GM12878 (cell line): ENCODE measurements at regions not wholly inside any gene's neighbourhood (a gene's known extent, or its start where the extent isn't known, plus 50 kb on each side); places are given as distances from the start of the nearest gene placed in this dataset.
A peak's percentile ranks its signal among the peaks of the same experiment; 100 is the strongest.

ENCODE experiments used
- ATAC-seq: fragments of 200-7000 bp; cut with Tn5 transposase; 3 replicates; pipeline ENCODE4 v1.9.1; 2020; ENCODE audit warnings: mild to moderate bottlenecking, moderate library complexity
- BruUV-seq: library from RNA; stranded (reverse); fragments of 400-500 nt; replicated peaks from 2 replicates; lab custom pipeline; 2021; lab: Mats Ljungman, UMichigan
- CTCF ChIA-PET: fragments of 300-600 bp; sonication (Branson Sonifier 250); formaldehyde crosslinking; extraction: SDS; loops from one replicate; lab custom pipeline; 2021; ENCODE audit warnings: inconsistent platforms; lab: Yijun Ruan, JAX
- POLR2A ChIA-PET: fragments of 350-600 bp; formaldehyde crosslinking; extraction: SDS; loops from one replicate; lab custom pipeline; 2021; ENCODE audit warnings: inconsistent platforms; lab: Charles Lee
- RAD21 ChIA-PET: fragments of 300-600 bp; sonication (Branson Sonifier 250); formaldehyde crosslinking; loops from one replicate; lab custom pipeline; 2023; ENCODE audit warnings: antibody characterized with exemption; ENCODE audit not compliant: unreplicated experiment; lab: Charles Lee
- SMC1A ChIA-PET: fragments of 300-600 bp; sonication (Branson Sonifier 250); formaldehyde crosslinking; loops from one replicate; lab custom pipeline; 2023; ENCODE audit not compliant: unreplicated experiment, uncharacterized antibody; lab: Charles Lee
- DNase-seq: peaks from one replicate; pipeline ENCODE4 v3.0.0-alpha.2; 2011; ENCODE audit warnings: low read depth, low spot score
- FAIRE-seq: peaks from 3 replicates; lab custom pipeline; 2011; peaks lifted over from hg19 to GRCh38; lab: Jason Lieb, UNC
- H2AFZ ChIP-seq: 2 replicates; pipeline ENCODE4 v1.6.0; 2011; ENCODE audit warnings: low read depth, low read length, control low read depth; ENCODE audit not compliant: control insufficient read depth
- H3K27ac ChIP-seq: 2 replicates; pipeline ENCODE4 v1.5.1; 2011; ENCODE audit warnings: control low read depth; ENCODE audit not compliant: control insufficient read depth, insufficient read depth
- H3K27me3 ChIP-seq, 2 experiments: replicated peaks in 1 of 2; 2 replicates each; pipeline versions ENCODE4 v1.6.0 to v1.6.1; 2011; ENCODE audit warnings: low read length in 1 of 2; ENCODE audit not compliant: control insufficient read depth in 2 of 2, insufficient read depth in 2 of 2
- H3K36me3 ChIP-seq, 2 experiments: 2 replicates each; pipeline ENCODE4 v1.5.1; 2011; ENCODE audit warnings: low read length in 1 of 2; ENCODE audit not compliant: control insufficient read depth in 2 of 2, insufficient read depth in 2 of 2
- H3K4me1 ChIP-seq: 2 replicates; pipeline ENCODE4 v1.6.1; 2011; ENCODE audit warnings: mild to moderate bottlenecking, low read length, moderate library complexity, mixed read lengths; ENCODE audit not compliant: control insufficient read depth, insufficient read depth
- H3K4me2 ChIP-seq: 2 replicates; pipeline ENCODE4 v1.6.0; 2011; ENCODE audit warnings: control low read depth; ENCODE audit not compliant: control insufficient read depth, insufficient read depth
- H3K4me3 ChIP-seq: fragments of 200-600 bp; sonication (generic); 2 replicates; pipeline ENCODE4 v1.5.1; 2016
- H3K79me2 ChIP-seq: 2 replicates; pipeline ENCODE4 v1.6.0; 2011; ENCODE audit warnings: low read length; ENCODE audit not compliant: control insufficient read depth, insufficient read depth
- H3K9ac ChIP-seq: 2 replicates; pipeline ENCODE4 v1.8.0; 2011; ENCODE audit warnings: low read length, control low read depth, mixed read lengths; ENCODE audit not compliant: control insufficient read depth, insufficient read depth
- H3K9me3 ChIP-seq: replicated peaks from 3 replicates; pipeline ENCODE4 v1.5.1; 2011; ENCODE audit warnings: mild to moderate bottlenecking, low read length; ENCODE audit not compliant: control insufficient read depth, insufficient read depth
- H4K20me1 ChIP-seq: 2 replicates; pipeline ENCODE4 v1.6.0; 2011; ENCODE audit not compliant: control insufficient read depth, insufficient read depth
- ATF2 ChIP-seq: IDR thresholded peaks from 2 replicates; pipeline ENCODE4 v1.6.1; 2012; ENCODE audit warnings: low read length, inconsistent platforms
- BCL11A ChIP-seq: IDR thresholded peaks from 2 replicates; pipeline ENCODE4 v1.6.1; 2011; ENCODE audit warnings: low read depth, low read length
- DPF2 ChIP-seq: fragments of 450-650 bp; IDR thresholded peaks from 2 replicates; pipeline ENCODE4 v1.6.1; 2017; ENCODE audit warnings: mild to moderate bottlenecking
- EED ChIP-seq: sonication (generic); IDR thresholded peaks from 2 replicates; pipeline ENCODE4 v1.6.1; 2016; ENCODE audit warnings: antibody characterized with exemption, low read depth
- ETV6 ChIP-seq, 2 experiments: fragments of 450-650 bp in 1 of 2; IDR thresholded peaks in 1 of 2; conservative IDR thresholded peaks in 1 of 2; 2 replicates each; pipeline ENCODE4 v1.6.1; 2014; ENCODE audit warnings: antibody characterized with exemption in 1 of 2, borderline replicate concordance in 1 of 2, low read depth in 1 of 2, mild to moderate bottlenecking in 1 of 2, moderate library complexity in 1 of 2
- IKZF1 ChIP-seq: fragments of 450-650 bp; conservative IDR thresholded peaks from 2 replicates; pipeline ENCODE4 v1.6.1; 2017; ENCODE audit warnings: antibody characterized with exemption, mild to moderate bottlenecking
- PAX5 ChIP-seq: IDR thresholded peaks from 2 replicates; pipeline ENCODE4 v1.6.1; 2011; ENCODE audit warnings: low read depth, low read length, borderline replicate concordance
- RELA ChIP-seq: fragments of 450-650 bp; IDR thresholded peaks from 2 replicates; pipeline ENCODE4 v1.8.0; 2014; ENCODE audit warnings: borderline replicate concordance; ENCODE audit not compliant: partially characterized antibody
- SPI1 ChIP-seq: IDR thresholded peaks from 2 replicates; pipeline ENCODE4 v1.6.1; 2011; ENCODE audit warnings: low read depth, mild to moderate bottlenecking, low read length, moderate library complexity, borderline replicate concordance; ENCODE audit not compliant: insufficient read depth
- TCF12 ChIP-seq: IDR thresholded peaks from 2 replicates; pipeline ENCODE4 v1.6.1; 2011; ENCODE audit warnings: low read depth, mild to moderate bottlenecking, low read length
- WGBS: methylation state at CpG from one replicate; pipeline ENCODE4 v1.1.6; 2016; ENCODE audit warnings: low lambda C conversion rate; ENCODE audit not compliant: insufficient replicate concordance, insufficient coverage; ENCODE audit errors: missing lambda C conversion rate; 5-methylcytosine and 5-hydroxymethylcytosine counted together
- in situ Hi-C: fragments of 300-500 bp; cut with MboI; formaldehyde crosslinking; loops from 9 replicates; pipeline ENCODE4 v1.14.3; 2018; ENCODE audit warnings: mixed read lengths
- intact Hi-C: fragments of 100-400 bp; cut with micrococcal nuclease; formaldehyde crosslinking; loops from one replicate; pipeline ENCODE4 v1.14.2; 2022; ENCODE audit not compliant: unreplicated experiment
- TF ChIP-seq, protein P1 (sequence below): fragments of 450-650 bp; IDR thresholded peaks from 2 replicates; pipeline ENCODE4 v1.6.1; 2014; ENCODE audit warnings: mild to moderate bottlenecking

GRCh38 chr14:73764406-73765280 is 50.5 kb upstream of the PNMA1 start:
- peak overlapping the region; percentile 67 for H3K27ac ChIP-seq
- no peaks in the 10 kb centered on the region for H4K20me1 ChIP-seq

More at GRCh38 chr14:73764406-73765280, 50.5 kb upstream of the PNMA1 start:
- BruUV-seq, result no TSS peak
- Histone ChIP-seq H3K9ac (0 out of 2 replicates have a peak overlapping the region, but pooled peaks have one; percentile 18), H3K4me1 (peaks cover 81% of the 10 kb centered on the region), H3K9me3 (no peaks in the 10 kb centered on the region), H3K4me3 (peak overlapping the region; percentile 29; the same call in 1 of the 2 replicates), H3K36me3 (no peaks in the 10 kb centered on the region), H2AFZ (no peak overlapping the region)
- in situ Hi-C loops, result loop anchor here (25.0 kb wide), 2 partner anchors 1498 to 1773 kb away; no protein-coding TSS in a partner anchor
- no peak for DNase-seq
- TF ChIP-seq PAX5 (peak; percentile 76; the same call in 1 of the 2 replicates), ETV6 (conservative IDR thresholded peaks at IDR 0.05 in 1 of 2, IDR thresholded peaks at IDR 0.05 in 1 of 2; ENCODE audit: borderline replicate concordance in 1 of 2, low read depth in 1 of 2) (peak in 1 of 2 experiments; percentile 34; a peak in 1 of 4 replicates), BCL11A (no peak), DPF2 (0 out of 2 replicates have a peak, but pooled peaks have one; percentile 9), SPI1 (peak; percentile 78), EED (peak; percentile 67; the same call in 1 of the 2 replicates), ATF2 (no peak), RELA (no peak), IKZF1 (peak; percentile 56; the same call in 1 of the 2 replicates), TCF12 (0 out of 2 replicates have a peak, but pooled peaks have one; percentile 5)
- TF ChIP-seq, protein P1, sequence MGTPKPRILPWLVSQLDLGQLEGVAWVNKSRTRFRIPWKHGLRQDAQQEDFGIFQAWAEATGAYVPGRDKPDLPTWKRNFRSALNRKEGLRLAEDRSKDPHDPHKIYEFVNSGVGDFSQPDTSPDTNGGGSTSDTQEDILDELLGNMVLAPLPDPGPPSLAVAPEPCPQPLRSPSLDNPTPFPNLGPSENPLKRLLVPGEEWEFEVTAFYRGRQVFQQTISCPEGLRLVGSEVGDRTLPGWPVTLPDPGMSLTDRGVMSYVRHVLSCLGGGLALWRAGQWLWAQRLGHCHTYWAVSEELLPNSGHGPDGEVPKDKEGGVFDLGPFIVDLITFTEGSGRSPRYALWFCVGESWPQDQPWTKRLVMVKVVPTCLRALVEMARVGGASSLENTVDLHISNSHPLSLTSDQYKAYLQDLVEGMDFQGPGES, result no peak
- TF ChIP-seq, all 136 proteins: peak for 7
- no peak for FAIRE-seq
- CTCF ChIA-PET, result interaction anchor here (1.1 to 2.0 kb wide), 6 partner anchors 12 to 59 kb away, joined by 3 to 6 read pairs (median 4); no protein-coding TSS in a partner anchor
- peak overlapping the region; percentile 79 for H3K4me2 ChIP-seq
- ATAC-seq, result no peak
- no peaks in the 10 kb centered on the region for H3K27me3 ChIP-seq
- RAD21 ChIA-PET, result interaction anchor here (1.4 to 25.9 kb wide), 4 partner anchors 4 to 65 kb away, joined by 3 to 710 read pairs (median 357); a partner anchor contains a TSS
- H3K79me2 ChIP-seq, result peaks cover 97% of the 10 kb centered on the region
- POLR2A ChIA-PET, result interaction anchor here (0.5 to 13.1 kb wide), 7 partner anchors 7 to 628 kb away, joined by 3 to 260 read pairs (median 4); partner anchors contain the start of gene PTGR2
- 17% methylated on average over 8 of the region's 8 CpGs for WGBS
- SMC1A ChIA-PET, result interaction anchor here (0.6 to 15.7 kb wide), 6 partner anchors 8 to 1375 kb away, joined by 3 to 280 read pairs (median 72); a partner anchor contains a TSS
- intact Hi-C loops, result no loop called here
